NB4 (cell line): ENCODE measurements at regions not wholly inside any gene's neighbourhood (a gene's known extent, or its start where the extent isn't known, plus 50 kb on each side); places are given as distances from the start of the nearest gene placed in this dataset.

Experiments
- DNase-seq: peaks from one replicate; pipeline ENCODE4 v3.0.0; 2010; ENCODE audit warnings: low read depth
- H3K4me3 ChIP-seq: one replicate; pipeline ENCODE4 v1.5.1; 2011; ENCODE audit warnings: mild to moderate bottlenecking, low read depth, low read length, moderate library complexity
- CTCF ChIP-seq: IDR thresholded peaks from one replicate; pipeline ENCODE4 v1.5.1; 2012; ENCODE audit warnings: low read depth, low read length
- MAX ChIP-seq: IDR thresholded peaks from 2 replicates; pipeline ENCODE4 v1.6.1; 2011; ENCODE audit warnings: low read depth, low read length
- MYC ChIP-seq: IDR thresholded peaks from 2 replicates; pipeline ENCODE4 v1.6.1; 2011; ENCODE audit warnings: low read depth, low read length
- POLR2A ChIP-seq: IDR thresholded peaks from 2 replicates; pipeline ENCODE4 v1.6.1; 2011; ENCODE audit warnings: mild to moderate bottlenecking; ENCODE audit not compliant: insufficient read length; ENCODE audit errors: extremely low read depth

- DNase-seq: no peak
Observed at GRCh38 chr6:963456-963855, 270.5 kb upstream of the EXOC2 start.

GRCh38 chr6:961407-961960 is 268.5 kb upstream of the EXOC2 start:
- no peak overlapping the region for H3K4me3 ChIP-seq
- TF ChIP-seq CTCF (no peak), MYC (no peak), POLR2A (no peak), MAX (no peak)
- DNase-seq: no peak

More at GRCh38 chr6:963456-963855, 270.5 kb upstream of the EXOC2 start:
- TF ChIP-seq POLR2A: no peak
- TF ChIP-seq MAX: no peak
- TF ChIP-seq CTCF: no peak
- no peak for TF ChIP-seq MYC
- H3K4me3 ChIP-seq: no peak overlapping the region

- no peak for DNase-seq
- TF ChIP-seq MAX (no peak), MYC (no peak), POLR2A (no peak), CTCF (no peak)
- no peak overlapping the region for H3K4me3 ChIP-seq
Observed at GRCh38 chr6:960356-960755, 267.4 kb upstream of the EXOC2 start.

GRCh38 chr6:958488-958887 is 265.5 kb upstream of the EXOC2 start:
- TF ChIP-seq MAX (no peak), POLR2A (no peak), CTCF (no peak), MYC (no peak)
- H3K4me3 ChIP-seq: no peak overlapping the region
- no peak for DNase-seq

- TF ChIP-seq CTCF (no peak), POLR2A (no peak), MAX (no peak), MYC (no peak)
- DNase-seq: no peak
- no peak overlapping the region for H3K4me3 ChIP-seq
Observed at GRCh38 chr6:951399-952181, 258.7 kb upstream of the EXOC2 start.
